HG02973 (cell line): ENCODE measurements at regions not wholly inside any gene's neighbourhood (a gene's known extent, or its start where the extent isn't known, plus 50 kb on each side); places are given as distances from the start of the nearest gene placed in this dataset.

Experiments used
- ATAC-seq: cut with Tn5 transposase; IDR thresholded peaks from one replicate; pipeline ENCODE4 v1.9.1; 2021; ENCODE audit warnings: moderate library complexity; ENCODE audit not compliant: unreplicated experiment

DNA sequence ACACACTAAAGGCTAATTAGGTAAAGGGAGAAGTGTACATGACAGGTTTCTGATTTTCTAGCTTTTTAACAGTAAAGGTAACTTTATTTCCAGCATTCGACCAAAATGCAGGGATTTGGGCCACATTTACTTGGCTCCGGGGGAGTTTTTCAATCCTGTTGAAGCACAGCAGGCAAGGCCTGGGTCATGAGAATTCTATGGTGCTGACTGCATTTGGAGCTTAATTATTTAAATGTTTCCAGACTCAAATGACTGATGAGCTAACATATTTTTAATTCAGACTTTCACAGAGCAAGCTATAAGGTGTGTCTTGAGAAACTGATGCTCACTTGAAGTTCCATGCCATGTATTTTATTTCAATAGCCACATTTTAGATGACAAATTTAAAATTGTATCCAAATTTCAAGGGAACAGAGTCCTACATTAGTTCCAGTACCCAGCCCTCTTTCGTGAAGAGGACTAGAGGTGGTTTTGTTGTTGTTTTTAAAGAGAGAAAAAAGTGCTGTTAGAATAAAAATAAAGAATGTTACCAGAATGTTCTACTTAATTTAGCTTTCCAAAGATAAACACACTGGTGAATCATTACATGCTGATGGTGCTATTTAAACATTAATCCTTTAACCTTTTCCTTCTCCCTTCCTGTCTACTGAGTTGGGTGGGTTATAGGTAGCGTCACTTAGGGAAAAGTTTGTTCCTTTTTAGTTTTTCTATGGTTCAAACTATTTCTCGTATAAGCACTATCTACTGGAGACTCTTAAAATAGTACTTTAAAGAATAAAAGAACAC lies 82.3 kb upstream of the PHACTR2 start:
- no peak for ATAC-seq

DNA sequence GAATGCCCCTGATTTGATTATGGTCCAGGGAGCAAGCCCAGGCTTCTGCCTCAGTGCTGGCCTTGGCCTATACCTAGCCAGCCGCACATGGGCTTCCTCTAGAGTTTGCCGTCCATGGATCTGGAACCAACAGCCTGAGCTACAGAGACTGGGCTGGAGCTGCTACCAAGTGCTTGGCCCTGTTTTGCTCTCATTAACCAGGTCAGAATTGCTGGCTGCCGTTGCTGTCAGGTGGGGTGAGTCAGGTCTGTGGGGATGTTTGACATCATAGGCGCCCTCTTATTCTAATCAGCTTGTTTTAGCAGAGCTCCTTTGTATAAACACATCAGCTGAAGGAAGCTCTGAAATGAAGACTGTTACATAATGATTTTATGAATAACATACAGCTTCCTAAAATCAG lies 83.1 kb upstream of the PHACTR2 start:
- ATAC-seq = no peak

GRCh38 chr6:143592335-143592734 lies 80.8 kb upstream of the FUCA2 start:
- ATAC-seq = no peak

- no peak for ATAC-seq
These were observed 79.9 kb upstream of the FUCA2 start for GRCh38 chr6:143591441-143591840.

GRCh38 chr6:143589162-143589561 lies 77.6 kb upstream of the FUCA2 start:
- no peak for ATAC-seq

DNA sequence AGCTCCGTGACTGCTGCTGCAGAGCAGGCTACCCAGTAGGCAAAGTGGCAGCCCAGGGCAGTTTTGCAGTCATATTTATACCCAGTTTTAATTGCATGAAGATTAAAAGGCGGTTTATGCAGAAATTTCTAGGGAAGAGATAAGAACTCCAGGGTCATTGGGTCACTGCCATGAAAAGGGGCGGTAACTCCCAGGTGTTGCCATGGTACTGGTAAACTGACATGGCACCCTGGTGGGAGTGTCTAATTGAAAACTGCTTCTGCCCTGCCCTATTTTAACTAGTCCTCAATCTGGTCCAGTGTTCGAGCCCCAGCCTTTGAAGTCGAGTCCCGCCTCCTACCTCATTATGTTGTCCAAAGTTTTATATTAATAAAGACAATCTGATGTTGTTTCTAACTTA lies 75.0 kb upstream of the FUCA2 start:
- ATAC-seq = no peak

- ATAC-seq = no peak
These were observed 74.2 kb upstream of the FUCA2 start for GRCh38 chr6:143585716-143586115.

GRCh38 chr6:143585241-143585640 lies 73.7 kb upstream of the FUCA2 start:
- no peak for ATAC-seq

- ATAC-seq = no peak
These were observed 72.2 kb upstream of the FUCA2 start for GRCh38 chr6:143583542-143584327.

DNA sequence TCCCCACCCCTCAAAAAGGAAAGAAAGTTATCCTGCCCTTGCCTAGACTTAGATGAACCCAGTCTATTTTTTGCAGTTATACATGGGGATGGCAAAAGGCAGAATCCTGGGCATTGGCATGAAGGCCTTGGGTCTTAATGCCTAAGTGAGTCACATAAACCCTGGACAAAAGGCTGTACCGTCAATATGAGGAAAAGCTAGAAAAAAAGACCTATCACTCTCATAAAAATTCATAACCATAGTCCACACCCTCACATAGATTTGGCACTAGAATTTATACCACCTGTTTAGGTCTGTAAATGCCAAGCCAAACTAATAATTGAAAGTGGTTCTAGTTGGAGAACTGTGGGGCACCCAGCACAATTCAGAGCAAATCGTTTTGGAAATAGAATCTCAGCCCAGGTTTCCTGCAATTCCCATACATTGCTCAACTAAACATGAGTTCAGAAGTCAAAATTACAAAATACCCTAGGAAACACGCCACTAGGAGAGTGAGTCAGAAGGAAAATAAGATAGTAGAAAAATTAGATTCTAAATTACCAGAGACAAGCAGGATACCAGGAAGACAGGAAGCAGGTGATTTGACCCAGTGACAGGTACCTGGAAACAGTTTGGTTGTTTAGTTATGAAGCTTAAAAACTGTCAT lies 70.4 kb upstream of the FUCA2 start:
- ATAC-seq = no peak

GRCh38 chr6:143579703-143580102 lies 68.2 kb upstream of the FUCA2 start:
- no peak for ATAC-seq

- no peak for ATAC-seq
These were observed 66.5 kb upstream of the FUCA2 start for GRCh38 chr6:143578054-143578453.

DNA sequence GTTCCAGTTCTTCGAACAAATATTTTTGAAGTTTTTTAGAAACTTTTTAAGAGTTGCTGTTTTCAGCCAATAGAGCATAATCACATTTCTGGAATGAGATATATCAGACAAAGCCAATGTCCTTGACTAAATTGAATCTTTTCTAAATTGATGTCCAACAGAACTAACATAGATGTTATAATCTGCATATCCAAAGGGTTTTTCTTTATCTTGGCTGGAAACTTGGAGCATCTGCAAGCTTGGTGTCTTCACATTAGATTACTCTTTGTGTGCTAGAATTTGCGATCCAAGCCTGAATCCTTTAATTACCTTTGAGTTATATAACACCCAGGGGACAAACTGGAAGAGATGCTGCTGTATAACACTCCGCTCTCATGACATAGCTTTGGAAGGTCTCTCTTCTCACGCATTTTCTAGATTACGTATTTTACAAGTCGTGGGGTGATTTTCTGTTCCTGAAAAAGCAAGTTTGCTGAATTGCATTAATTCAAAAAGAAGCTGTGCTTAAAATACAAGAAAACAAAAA lies 64.4 kb upstream of the FUCA2 start:
- no peak for ATAC-seq

GRCh38 chr6:143575440-143575839 lies 63.9 kb upstream of the FUCA2 start:
- ATAC-seq = peak; percentile 91

DNA sequence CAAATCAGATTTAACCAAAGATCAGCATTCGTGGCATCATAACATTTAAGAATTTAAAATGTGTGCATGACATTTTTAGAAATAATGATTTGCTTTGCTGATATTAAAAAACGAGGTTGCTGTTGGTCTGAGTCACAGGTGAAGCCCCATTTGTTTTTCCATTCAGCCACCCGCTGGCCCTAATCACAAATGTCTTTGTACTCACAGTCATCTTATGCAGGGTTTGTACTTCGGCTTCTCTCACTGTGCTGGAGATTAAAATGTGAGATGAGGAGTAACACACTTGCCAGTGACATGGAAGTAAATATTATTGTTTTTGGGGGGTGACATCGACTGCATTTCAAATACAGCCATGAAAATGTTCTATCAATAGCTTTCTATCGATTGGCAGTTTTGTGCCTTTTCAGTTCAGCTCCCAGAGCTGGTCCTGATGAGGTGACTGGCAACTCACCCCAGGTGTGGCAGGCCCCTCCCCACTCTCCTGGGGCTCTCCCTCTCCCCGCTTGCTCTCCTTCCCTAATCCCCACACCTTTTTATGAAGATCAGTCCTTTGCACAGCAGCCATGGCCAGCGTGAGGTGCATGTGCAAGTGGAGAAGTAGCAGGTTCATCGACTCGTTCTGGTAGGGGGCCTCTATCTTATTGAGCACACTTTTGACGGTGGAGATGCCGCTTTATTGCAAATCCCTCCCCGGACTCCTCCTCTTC lies 58.8 kb upstream of the FUCA2 start:
- no peak for ATAC-seq

DNA sequence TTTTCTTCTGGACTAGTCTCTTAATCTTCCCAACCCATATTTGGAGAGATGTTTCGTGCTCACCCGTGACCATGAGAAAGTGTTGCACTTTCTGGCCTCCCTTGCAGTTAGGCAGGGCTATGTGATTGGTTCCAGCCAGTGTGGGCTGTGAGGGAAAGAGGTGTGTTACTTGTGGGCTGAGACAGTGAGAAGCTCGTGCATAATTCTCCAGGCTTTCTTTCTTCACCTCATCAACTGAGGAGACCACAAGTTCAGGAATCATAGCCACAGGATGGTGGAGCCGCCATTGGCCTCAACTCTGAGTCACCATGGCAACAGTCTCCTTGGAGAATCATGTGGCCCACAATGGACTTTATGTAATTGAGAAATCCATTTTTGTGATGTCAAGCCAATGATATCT lies 57.5 kb upstream of the FUCA2 start:
- no peak for ATAC-seq

DNA sequence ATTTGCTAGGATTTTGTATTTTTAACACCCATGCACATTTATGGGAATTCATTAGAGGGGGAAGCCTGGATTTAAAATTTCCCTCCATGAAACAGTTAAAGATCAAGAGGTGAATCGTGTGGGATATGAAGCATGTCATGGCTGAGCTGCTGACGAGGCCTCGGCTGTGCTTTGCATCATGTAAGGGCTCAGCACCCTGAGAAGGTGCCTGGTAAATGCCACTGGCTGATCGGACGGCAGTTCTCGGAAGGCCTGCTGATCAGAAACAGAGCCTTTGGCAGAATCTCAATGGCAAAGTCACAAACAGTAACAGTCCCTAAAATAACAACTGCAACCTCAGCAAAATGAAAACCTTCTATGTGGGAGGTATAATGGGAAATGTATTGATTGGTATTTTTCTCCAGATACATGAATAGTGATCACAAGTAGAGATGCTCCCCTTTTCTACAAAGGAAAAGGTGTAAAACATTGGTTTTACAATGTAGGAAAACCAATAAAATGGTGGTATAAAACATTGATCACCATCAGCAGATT lies 53.0 kb upstream of the FUCA2 start:
- ATAC-seq = no peak

DNA sequence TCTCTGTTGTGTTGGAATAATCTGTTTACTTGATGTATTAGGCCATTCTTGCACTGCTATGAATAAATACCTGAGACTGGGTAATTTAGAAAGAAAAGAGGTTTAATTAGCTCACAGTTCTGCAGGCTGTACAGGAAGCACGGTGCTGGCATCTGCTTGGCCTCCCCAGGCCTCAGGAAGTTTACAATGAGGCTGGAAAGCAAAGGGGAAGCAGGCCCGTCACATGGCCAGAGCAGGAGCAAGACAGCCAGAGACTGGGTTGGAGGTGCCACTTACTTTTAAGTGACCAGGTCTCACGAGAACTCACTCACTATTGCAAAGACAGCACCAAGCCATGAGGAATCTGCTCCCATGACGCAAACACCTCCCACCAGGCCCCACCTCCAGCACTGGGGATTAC lies 50.6 kb upstream of the FUCA2 start:
- no peak for ATAC-seq
